ENCODE measurements at regions not wholly inside any gene's neighbourhood (a gene's known extent, or its start where the extent isn't known, plus 50 kb on each side); places are given as distances from the start of the nearest gene placed in this dataset.

- no peak for TF ChIP-seq CTCF (conservative IDR thresholded peaks at IDR 0.05)
- peaks cover 32 to 37% of the 10 kb centered on the region in 2 experiments for H3K4me1 Mint-ChIP-seq
- peaks cover 0 to 8% (median 2%) of the 10 kb centered on the region in 3 experiments; a peak in 2 of 7 replicates for H3K36me3 Mint-ChIP-seq (ENCODE audit: insufficient read depth in 1 of 3, low read depth in 3 of 3)
- no peak overlapping the region for H3K4me3 Mint-ChIP-seq
- Histone ChIP-seq H3K27ac (ENCODE audit: insufficient read length, low read depth, low read length) (no peak overlapping the region), H4K91ac (ENCODE audit: insufficient read length, low read depth, low read length) (no peak overlapping the region), H2AFZ (ENCODE audit: low read length) (no peak overlapping the region), H3K79me1 (ENCODE audit: insufficient read depth, low read depth, low read length, poor library complexity, severe bottlenecking) (no peaks in the 10 kb centered on the region), H3K23me2 (ENCODE audit: insufficient read length, low read depth, low read length, poor library complexity, severe bottlenecking) (no peaks in the 10 kb centered on the region), H3K27me3 (ENCODE audit: insufficient read depth, low read length) (no peaks in the 10 kb centered on the region), H3K23ac (ENCODE audit: insufficient read length, low read depth, low read length) (no peak overlapping the region), H2BK5ac (ENCODE audit: insufficient read length, low read length) (no peak overlapping the region), H4K20me1 (ENCODE audit: control insufficient read depth, insufficient read depth, insufficient read length) (no peaks in the 10 kb centered on the region), H2BK12ac (ENCODE audit: insufficient read length, low read depth, low read length) (no peak overlapping the region), H3K4ac (ENCODE audit: low read depth, low read length) (no peak overlapping the region), H3K9me3 (ENCODE audit: control insufficient read depth, low read depth, low read length) (no peaks in the 10 kb centered on the region), H4K8ac (replicated peaks; ENCODE audit: insufficient read length, low read depth, low read length) (no peak overlapping the region), H3K4me1 (ENCODE audit: insufficient read depth, low read length) (peaks cover 2% of the 10 kb centered on the region; the same call in 1 of the 2 replicates), H3K9ac (ENCODE audit: extremely low read depth, insufficient read length, low read length) (no peak overlapping the region), H3K56ac (ENCODE audit: insufficient read length, low read depth, low read length) (no peak overlapping the region), H2BK20ac (ENCODE audit: low read depth, low read length, poor library complexity, severe bottlenecking) (no peak overlapping the region), H2BK120ac (ENCODE audit: low read depth, low read length, poor library complexity, severe bottlenecking) (no peak overlapping the region), H3K79me2 (ENCODE audit: insufficient read depth, low read length) (no peaks in the 10 kb centered on the region), H4K5ac (ENCODE audit: insufficient read length, low read depth, low read length) (no peak overlapping the region), H3T11ph (ENCODE audit: low read length) (no peak overlapping the region), H3K18ac (ENCODE audit: insufficient read length, low read depth, low read length) (no peak overlapping the region), H2BK15ac (ENCODE audit: low read depth, low read length) (no peak overlapping the region), H3K4me2 (ENCODE audit: insufficient read depth, insufficient read length, low read length) (no peak overlapping the region), H3K14ac (ENCODE audit: insufficient read depth, low read length) (no peak overlapping the region), H2AK5ac (ENCODE audit: insufficient read length, low read length) (no peak overlapping the region)
- no peak for DNase-seq
- H3K9me3 Mint-ChIP-seq: no peaks in the 10 kb centered on the region
- peak overlapping the region in 1 of 3 experiments; percentile 33; a peak in 2 of 7 replicates for H3K27ac Mint-ChIP-seq
- H3K27me3 Mint-ChIP-seq (ENCODE audit: low read depth): no peaks in the 10 kb centered on the region; the same call in 1 of the 2 replicates
Observed at GRCh38 chrX:115709039-115709438, 148.1 kb downstream of the PLS3 start.

Data from H9 (cell line).